Tibial artery (tissue), 4 donors: ENCODE measurements at regions not wholly inside any gene's neighbourhood (a gene's known extent, or its start where the extent isn't known, plus 50 kb on each side); places are given as distances from the start of the nearest gene placed in this dataset.

Experiments
- DNase-seq, 2 donors: peaks; one replicate each; pipeline ENCODE4 v3.0.0-alpha.2; 2019
- H3K27ac ChIP-seq, 2 donors: fragments of 200-600 bp; sonication (generic) in 1 of 2; 1 replicate in 1 of 2; 2 replicates in 1 of 2; pipeline ENCODE4 v1.5.1; 2018 to 2019; ENCODE audit warnings: mild to moderate bottlenecking in 1 of 2
- H3K27me3 ChIP-seq, 2 donors: fragments of 200-600 bp; sonication (generic) in 1 of 2; one replicate each; pipeline versions ENCODE4 v1.5.1 to v1.6.0; 2016 to 2019
- H3K36me3 ChIP-seq, 3 donors: fragments of 200-600 bp; sonication (generic) in 2 of 3; one replicate each; pipeline ENCODE4 v1.5.1; 2016 to 2019; ENCODE audit warnings: mild to moderate bottlenecking in 2 of 3
- H3K4me1 ChIP-seq, 4 donors: fragments of 200-600 bp; sonication (generic) in 2 of 4; 1 replicate in 3 of 4; 2 replicates in 1 of 4; pipeline ENCODE4 v1.5.1; 2016 to 2019
- H3K4me3 ChIP-seq, 2 donors: fragments of 200-600 bp; sonication (generic) in 1 of 2; 1 replicate in 1 of 2; 2 replicates in 1 of 2; pipeline ENCODE4 v1.5.1; 2018 to 2019; ENCODE audit warnings: mild to moderate bottlenecking in 2 of 2
- H3K9me3 ChIP-seq, 3 donors: fragments of 200-600 bp; sonication (generic) in 1 of 3; one replicate each; pipeline ENCODE4 v1.5.1; 2016 to 2019
- CTCF ChIP-seq, 2 experiments: fragments of 200-600 bp in 1 of 2; fragments of 450-650 bp in 1 of 2; IDR thresholded peaks; one replicate each; pipeline ENCODE4 v1.5.1; 2017 to 2019; ENCODE audit warnings: antibody characterized with exemption in 2 of 2, mild to moderate bottlenecking in 1 of 2, moderate library complexity in 1 of 2
- intact Hi-C: fragments of 100-400 bp; cut with DNase I; formaldehyde crosslinking; loops from one replicate; pipeline ENCODE4 v1.15.0; 2023; ENCODE audit warnings: low total_unique reads

- Histone ChIP-seq H3K27ac (no peak overlapping the region), H3K9me3 (no peaks in the 10 kb centered on the region), H3K4me1 (peaks cover 0 to 7% (median 0%) of the 10 kb centered on the region in 4 donors), H3K36me3 (no peaks in the 10 kb centered on the region), H3K27me3 (no peaks in the 10 kb centered on the region), H3K4me3 (no peak overlapping the region)
- no peak for TF ChIP-seq CTCF (IDR thresholded peaks at IDR 0.05)
- no peak for DNase-seq
- intact Hi-C loops = no loop called here
Observed at GRCh38 chr13:107034236-107034872, 466.4 kb upstream of the ARGLU1 start.

DNA sequence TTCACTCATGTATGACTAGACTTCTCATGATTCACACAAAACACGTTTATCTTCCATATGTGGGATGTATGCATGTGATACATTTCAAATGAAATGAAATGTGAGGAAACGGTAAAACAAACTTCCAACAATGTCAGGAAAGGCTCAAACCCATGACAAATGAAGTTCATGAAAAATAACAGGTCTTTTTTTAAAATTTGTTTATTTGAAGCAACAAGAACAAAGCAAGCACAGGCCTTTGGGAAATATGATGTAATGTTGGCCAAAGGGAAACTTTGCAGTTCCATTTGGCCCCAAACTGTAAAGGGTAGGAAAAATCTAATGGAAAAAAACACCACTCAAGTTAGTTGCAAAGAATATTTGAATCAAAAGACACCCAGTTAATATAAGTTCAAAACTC lies 463.8 kb upstream of the ARGLU1 start:
- intact Hi-C loops = no loop called here
- Histone ChIP-seq H3K4me3 (no peak overlapping the region), H3K27ac (no peak overlapping the region), H3K27me3 (no peaks in the 10 kb centered on the region), H3K4me1 (peaks cover 0 to 9% (median 0%) of the 10 kb centered on the region in 4 donors), H3K9me3 (no peaks in the 10 kb centered on the region), H3K36me3 (no peaks in the 10 kb centered on the region)
- DNase-seq = no peak
- no peak for TF ChIP-seq CTCF (IDR thresholded peaks at IDR 0.05)

DNA sequence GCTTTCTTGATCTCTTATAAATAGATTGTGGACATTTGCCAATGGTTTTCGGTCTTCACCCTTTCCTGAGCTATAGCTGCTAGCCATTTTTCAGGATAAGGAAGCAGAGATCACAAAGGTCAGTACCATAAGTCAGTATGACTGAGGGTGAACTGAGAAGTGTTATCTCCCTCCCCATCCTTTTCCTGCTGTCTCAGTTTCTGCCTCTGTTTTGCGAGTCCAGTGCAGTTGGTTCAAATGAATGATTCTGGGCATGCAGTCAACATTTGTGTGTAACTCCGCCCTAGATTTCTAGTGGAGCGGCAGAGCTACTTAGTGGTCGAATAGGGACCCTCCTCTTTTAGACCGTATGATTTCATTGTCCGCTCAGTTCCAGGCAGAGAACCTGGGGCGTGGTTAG lies 460.8 kb upstream of the ARGLU1 start:
- no peak for TF ChIP-seq CTCF (IDR thresholded peaks at IDR 0.05)
- Histone ChIP-seq H3K36me3 (no peaks in the 10 kb centered on the region), H3K4me3 (no peak overlapping the region), H3K27me3 (no peaks in the 10 kb centered on the region), H3K27ac (no peak overlapping the region), H3K4me1 (peaks cover 0 to 31% (median 7%) of the 10 kb centered on the region in 4 donors), H3K9me3 (no peaks in the 10 kb centered on the region)
- intact Hi-C loops = no loop called here
- no peak for DNase-seq

- H3K9me3 ChIP-seq = no peaks in the 10 kb centered on the region
- H3K4me3 ChIP-seq = no peak overlapping the region
- H3K27ac ChIP-seq = peak overlapping the region; percentile 67 to 77
- H3K4me1 ChIP-seq = peaks cover 0 to 31% (median 7%) of the 10 kb centered on the region in 4 donors
- TF ChIP-seq CTCF (IDR thresholded peaks at IDR 0.05) = no peak
- H3K36me3 ChIP-seq = no peaks in the 10 kb centered on the region
- H3K27me3 ChIP-seq = no peaks in the 10 kb centered on the region
- intact Hi-C loops = loop anchor here (2.0 kb wide), 1 partner anchor 461 kb away; no protein-coding TSS in a partner anchor
- peak; percentile 90 to 92 for DNase-seq
Observed at GRCh38 chr13:107025991-107026390, 458.1 kb upstream of the ARGLU1 start.

GRCh38 chr13:107023335-107023734 lies 455.4 kb upstream of the ARGLU1 start:
- intact Hi-C loops = no loop called here
- Histone ChIP-seq H3K9me3 (no peaks in the 10 kb centered on the region), H3K36me3 (no peaks in the 10 kb centered on the region), H3K27ac (peak overlapping the region; percentile 20 to 77), H3K4me1 (peaks cover 0 to 31% (median 7%) of the 10 kb centered on the region in 4 donors), H3K4me3 (no peak overlapping the region), H3K27me3 (no peaks in the 10 kb centered on the region)
- no peak for DNase-seq
- no peak for TF ChIP-seq CTCF (IDR thresholded peaks at IDR 0.05)
